Stimulated activated CD8-positive, alpha-beta memory T cell treated with anti-CD3 and anti-CD28 coated beads, Interleukin-12 subunit alpha, Interleukin-12 subunit beta, amount 100 ng/mL, for 1 hour (primary cell): ENCODE measurements at regions not wholly inside any gene's neighbourhood (a gene's known extent, or its start where the extent isn't known, plus 50 kb on each side); places are given as distances from the start of the nearest gene placed in this dataset.
"Not testable (repeated sequence)": the region's sequence is repeated elsewhere in the genome, so short reads cannot be mapped to it uniquely, and the experiment has no call there.

ENCODE experiments used
- DNase-seq: peaks from one replicate; pipeline ENCODE4 v3.0.0-alpha.2; 2020; ENCODE audit warnings: low read depth

DNA sequence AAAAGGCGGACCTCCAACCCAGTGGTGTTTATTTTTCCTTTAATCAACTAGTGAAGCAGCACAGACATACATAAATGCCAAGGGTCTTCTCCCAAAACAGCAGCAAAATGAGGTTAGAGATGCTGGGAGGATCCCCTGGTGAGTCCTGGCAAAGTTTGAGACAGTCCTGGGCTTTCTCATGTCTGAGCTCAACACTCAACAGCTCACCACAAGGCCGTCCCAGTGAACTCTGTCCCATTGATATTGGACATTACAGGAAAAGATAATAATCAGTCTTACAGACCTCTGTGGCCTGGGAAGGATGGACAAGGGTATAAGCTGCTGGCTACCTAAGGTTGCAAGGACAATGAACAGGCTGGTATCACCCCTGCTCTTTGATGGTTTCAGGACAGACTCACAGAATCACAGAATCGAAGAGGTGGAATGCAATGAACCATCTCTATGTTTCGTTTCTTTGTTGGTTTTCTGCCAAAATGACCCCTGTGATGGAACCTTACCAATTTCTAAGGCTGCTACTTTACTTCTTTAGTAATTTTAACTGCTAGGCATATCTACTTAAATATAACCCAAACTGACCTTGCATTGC is 551.8 kb downstream of the RAB28 start:
- DNase-seq = no peak

DNA sequence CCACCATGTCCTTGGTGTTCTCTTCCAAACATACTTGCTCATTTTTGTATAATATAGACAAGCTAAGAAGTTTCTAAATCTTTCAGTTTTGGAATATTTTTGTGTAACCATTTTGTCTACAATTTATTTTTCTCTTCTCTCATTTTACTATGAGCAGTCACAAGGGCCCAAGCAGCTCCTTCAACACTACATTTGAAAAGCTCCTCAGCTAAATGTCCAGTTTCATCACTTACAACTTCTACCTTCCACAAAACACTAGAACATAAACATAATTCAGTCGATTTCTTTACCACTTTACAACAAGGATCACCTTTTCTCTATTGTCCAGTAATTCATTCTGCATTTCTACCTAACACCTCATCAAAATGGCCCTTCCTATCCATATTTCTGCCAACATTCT is 554.4 kb downstream of the RAB28 start:
- no peak for DNase-seq

DNA sequence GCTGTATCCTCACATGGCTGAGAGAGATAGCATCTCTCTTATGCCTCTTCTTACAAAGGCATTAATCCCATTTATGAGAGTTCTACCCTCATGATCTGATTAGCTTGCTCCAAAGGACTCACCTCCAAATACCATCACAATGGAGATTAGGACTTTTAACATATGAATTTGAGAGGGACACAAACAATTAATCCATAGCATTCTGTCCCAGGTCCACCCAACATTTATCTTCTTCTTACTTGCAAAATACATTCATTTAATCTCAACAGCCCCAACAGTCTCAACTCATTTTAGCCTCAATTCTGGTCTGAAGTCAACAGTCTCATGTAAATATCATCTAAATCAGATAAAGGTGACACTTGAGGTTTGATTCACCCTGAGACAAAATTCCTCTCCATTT is 555.4 kb downstream of the RAB28 start:
- no peak for DNase-seq

DNA sequence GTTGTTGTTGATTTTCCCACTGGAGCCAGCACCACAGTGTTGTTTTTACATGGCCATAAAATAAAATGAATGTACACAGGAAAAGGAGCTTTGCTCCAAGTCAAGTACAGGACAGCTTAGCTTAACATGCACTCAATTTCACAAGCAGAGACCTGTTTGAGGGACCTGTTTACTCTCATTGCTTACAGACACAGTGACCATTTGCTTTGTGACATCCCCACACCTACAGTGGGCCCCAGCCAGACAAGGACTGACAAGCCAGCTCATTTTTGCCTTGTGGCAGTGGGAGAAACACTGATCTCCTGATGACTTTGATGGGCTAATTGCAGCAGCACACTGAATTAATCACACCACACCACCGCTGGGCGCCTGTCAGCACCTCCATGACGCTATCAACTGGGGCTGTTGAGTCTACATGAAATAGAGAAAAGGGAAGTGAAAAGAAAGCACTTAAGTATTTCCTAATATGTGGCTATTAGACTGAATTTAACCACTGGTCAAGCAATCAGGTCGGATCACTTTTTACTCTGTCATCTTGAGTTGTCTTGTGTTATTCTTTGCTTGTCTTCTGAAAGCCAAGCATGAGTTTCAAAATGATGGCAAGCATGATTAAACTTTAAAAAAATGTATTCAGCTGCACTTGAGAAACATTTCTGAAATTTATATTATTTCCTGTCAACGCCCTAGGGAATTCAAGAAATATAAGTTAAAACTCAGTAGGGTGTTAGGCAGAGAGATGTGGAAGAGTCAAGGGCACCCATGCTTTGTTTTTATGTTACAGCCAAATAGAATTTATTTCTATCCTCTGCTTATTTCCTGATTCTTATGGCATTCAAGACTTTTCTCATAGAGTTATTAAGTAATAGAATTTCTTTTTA is 557.7 kb downstream of the RAB28 start:
- no peak for DNase-seq

DNA sequence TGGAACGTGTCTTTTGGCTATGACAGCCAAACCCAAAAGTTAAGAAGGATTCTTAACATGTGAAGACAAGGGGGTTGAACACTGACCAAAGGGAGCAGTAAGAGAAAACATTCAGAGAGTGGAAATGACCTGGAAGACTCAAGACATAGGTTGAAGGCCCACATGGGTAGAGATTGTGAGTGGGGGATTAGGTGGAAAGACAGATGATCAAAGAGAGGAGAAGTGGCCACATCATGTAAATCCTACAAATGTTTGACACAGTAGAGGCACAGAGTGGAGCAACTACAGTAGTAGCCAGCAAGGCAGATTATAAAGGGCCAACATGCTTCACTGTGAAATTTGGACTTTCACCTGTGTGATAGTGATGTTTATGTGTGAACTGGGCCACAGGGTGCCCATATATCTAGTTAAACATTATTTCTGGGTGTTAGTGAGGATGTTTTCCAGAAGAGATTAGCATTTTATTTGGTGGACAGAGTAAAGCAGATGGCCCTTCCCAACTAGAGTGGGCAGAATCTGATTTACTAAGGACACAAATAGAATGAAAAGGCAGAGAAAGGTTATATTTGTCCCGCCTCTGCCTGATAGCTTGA is 559.3 kb downstream of the RAB28 start:
- DNase-seq = no peak

DNA sequence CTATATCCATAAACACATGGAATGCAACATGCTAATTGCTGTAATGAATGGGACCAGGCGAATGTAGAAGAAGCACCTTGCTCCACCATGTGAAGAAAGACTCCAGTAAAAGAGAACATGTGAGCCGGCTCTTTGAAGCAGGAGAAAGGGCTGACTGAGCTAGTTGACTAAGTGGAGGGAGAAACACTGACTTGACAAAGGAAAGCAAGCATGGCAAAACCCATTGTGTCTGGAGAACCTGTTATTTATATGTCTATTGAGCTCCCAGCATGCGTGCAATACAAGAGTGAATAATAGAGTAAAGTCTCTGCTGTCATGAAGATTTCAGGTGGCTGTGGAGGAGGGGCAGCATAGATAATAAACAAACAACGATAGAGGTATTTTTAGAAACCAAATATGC is 559.9 kb downstream of the RAB28 start:
- no peak for DNase-seq

DNA sequence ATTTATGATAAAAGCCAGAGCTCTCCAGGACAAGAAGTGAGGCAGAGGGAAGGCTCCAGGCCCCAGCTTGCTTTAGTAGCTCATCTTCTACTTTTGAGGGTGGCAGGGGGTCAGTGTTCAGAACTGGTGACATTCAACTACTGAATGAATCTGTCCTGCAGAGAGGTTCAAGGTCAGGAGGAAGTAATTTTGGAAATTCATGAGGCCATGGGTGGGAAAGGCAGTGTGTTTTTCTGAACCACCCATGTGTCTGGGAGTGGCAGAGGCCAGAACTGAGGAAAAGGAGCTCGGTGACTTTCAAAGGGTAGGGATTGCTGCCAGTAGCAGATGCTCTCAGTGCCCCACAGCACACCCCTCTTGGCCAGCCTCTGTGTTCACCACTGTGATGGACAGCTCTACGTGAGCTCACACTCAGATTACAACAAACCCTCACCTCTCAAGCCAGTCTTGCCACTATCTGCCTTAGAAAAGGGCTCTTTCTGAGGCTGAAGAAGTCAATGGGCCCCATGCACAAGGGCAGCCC is 571.2 kb downstream of the RAB28 start:
- DNase-seq = no peak

DNA sequence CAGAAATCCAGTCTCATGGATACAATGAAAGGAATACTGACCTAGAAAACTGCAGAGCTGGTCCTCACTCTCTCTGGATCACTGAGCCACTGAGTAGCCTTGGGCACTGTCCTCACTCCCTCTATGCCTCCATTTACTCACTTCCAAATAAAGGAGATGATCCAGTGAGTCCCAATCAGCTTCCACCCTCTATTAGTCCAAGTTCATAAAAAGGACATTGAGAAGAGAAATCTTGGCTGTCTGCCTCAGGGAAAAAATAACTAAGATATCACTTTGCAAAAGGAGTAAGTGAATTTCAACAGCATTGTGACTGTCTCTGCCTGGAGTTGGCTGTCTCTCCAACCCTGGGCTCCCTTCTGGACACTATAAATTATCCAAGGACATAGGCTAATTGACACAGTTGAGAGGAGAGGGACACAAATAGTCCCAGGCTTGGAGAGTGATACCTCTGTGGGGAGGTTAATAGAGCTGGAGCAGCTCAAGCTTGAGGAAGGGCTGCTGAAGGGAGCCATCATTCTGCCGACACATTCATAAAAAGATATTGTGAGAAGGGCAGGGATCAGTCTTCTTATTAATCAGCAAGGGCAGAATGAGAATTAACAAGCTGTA is 572.3 kb downstream of the RAB28 start:
- no peak for DNase-seq

DNA sequence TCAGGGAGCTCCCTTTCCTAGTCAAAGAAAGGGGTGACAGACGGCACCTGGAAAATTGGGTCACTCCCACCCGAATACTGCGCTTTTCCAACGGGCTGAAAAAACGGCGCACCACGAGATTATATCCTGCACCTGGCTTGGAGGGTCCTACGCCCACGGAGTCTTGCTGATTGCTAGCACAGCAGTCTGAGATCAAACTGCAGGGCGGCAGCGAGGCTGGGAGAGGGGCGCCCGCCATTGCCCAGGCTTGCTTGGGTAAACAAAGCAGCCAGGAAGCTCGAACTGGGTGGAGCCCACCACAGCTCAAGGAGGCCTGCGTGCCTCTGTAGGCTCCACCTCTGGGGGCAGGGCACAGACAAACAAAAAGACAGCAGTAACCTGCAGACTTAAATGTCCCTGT is 580.5 kb downstream of the RAB28 start:
- not testable (repeated sequence) for DNase-seq

DNA sequence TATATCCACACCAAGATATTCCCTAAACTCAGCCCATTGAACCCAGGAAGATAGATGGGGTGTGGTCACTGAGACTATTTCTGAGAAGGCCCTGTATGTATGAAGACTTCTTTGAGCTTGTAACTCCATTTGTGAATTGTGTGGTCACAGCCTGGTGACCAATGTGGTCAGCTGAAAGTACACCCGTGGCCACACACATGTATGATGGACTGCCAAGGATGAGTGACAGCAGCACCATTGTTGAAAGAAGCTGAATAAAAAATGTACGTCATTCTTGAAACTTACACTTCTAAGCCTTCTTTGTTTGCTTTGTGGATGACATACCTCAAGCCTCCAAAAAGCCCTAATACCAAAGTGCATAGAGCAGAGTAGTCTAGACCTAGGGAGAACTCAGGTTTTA is 581.4 kb downstream of the RAB28 start:
- DNase-seq = no peak

DNA sequence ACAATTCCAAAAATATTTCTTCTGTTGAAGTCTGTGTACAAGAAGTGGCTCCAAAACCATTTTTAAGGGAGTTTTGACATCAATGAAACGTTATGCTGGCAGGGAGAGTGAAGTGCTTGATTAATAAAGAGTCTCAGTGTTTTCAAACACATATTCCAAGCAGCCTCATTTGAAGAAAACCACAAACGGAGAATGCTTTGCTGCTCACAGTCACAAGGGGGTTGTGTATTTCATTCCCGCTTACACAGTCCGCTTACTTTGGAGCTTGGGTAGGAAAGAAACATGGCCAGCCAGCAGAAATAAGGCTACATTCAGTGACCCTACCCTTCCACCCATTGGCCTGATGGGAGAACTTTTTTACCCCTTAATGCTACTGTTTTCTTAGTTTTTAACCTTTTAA is 586.2 kb downstream of the RAB28 start:
- no peak for DNase-seq

DNA sequence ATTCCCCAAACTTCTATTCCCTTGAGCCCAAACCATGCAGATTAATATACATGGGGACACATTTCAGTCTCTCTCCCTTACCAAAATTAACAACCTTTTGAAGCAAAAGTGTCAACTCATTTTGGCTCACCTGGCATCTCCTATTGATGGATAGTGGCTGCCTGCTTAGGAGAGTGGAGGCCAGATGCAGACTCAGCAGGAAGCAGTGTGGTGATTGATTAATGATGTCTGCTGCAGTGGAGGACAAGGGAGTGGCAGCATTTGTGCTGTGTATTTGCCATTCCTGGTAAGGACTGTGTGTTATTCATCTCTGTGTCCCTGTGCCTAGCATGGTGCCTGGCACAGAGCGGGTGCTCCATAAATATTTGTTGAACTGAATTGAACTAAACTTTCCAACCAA is 590.1 kb downstream of the RAB28 start:
- DNase-seq = no peak

DNA sequence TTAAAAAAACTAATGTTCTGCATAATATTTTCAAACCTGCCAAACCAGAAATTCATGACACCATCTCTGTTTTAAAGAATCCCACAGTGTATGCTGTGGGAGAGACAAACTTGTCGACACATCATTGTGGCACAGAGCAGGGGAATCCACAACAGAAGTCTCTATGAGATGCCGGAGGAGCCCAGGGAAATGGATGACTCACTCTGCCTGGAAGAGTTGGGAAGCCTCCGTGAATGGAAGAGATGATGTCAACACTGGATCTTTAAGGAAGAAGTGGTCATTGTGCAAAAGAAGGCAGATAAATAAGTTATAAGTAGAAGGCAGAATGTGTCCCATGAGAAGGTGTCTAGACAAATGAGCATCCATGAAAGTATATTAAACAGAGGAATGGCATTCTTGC is 595.1 kb downstream of the RAB28 start:
- DNase-seq = no peak

DNA sequence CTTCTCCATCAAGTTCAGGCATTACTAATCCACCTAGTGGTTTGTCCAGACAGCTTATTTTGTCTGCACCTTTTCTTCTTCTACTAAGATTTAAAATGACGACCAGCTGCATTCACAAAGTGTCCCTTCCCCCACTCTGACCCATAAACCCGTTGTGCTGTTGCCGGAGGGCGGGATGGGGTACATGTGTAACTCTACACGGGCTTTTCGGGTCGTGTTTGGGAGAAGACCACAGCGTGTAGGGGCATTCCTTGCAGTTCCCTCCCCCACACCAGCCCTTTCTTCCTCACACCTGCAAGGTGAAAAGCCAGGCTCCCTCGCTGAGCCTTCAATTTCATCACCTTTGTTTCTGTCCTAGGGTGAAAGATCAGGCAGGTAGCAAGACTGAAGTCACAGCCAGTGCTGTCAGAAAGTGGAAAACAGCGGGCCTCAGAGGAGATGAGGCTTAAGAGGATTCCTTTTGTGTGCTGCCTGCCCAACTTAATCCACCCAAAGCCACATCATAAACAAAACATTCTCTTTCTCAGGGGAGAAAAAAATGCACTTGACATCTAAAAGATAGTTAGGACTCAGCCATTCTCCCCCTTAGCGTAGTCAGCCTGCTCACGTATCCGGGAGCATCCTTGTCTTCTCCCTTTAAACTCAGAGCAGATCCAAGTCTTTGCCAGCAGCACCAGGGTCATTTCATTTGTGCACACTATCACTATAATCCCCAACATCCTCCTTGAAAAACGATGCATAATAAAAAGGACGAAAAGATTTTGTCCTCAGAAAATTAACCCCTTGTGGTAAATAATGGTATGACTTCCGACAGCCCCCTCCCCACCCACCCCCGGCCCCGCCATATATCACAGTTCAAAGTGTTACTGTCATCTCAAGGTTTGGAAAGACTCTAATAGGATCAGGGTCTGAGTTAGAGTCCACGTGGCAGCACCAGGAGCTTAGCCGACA is 599.0 kb downstream of the RAB28 start:
- DNase-seq = no peak

DNA sequence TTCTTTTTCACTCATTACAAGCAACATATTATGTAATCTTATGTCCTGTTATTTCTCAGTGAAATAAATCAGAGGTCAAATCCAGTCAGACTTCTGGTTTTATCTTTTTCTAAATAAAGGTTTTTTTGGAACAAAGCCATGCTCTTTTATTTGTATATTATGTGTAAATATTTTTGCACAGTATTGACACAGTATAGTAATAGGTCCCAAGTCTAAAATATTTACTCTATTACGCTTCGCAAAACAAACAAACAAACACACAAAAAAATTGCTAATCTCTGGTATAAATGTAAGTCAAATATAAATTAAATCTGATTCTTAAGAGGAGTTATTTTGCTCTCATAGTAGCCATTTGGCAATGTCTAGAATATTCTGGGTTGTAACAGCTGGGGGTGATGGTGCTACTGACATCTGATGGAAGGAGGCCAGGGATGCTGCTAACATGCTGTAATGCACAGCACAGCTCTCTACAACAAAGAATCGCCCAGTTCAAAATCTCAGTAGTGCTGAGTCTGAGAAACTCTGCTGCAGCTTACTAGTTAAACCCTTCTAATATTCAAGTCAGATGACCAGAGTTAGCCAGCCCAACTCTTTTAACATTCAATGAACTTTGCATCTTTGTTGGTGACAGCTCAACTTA is 602.1 kb downstream of the RAB28 start:
- no peak for DNase-seq

DNA sequence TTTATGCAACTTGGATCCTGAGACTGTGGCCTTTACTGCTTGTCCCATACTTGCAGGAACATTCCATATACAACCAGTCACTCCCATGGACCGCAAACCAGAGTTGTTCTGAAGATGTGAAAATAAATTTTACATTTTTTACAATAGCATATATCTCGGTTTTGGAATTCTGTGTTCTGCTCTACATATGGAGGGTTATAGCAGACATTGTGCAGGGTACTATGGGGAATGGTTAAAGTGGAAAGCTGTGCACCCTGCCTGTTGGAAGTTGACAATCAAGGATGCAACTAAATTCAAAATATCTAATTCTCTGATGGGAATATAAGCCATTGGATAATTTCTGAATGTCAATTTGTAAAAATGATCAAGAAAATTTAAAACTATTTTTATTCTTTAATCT is 603.3 kb downstream of the RAB28 start:
- no peak for DNase-seq

DNA sequence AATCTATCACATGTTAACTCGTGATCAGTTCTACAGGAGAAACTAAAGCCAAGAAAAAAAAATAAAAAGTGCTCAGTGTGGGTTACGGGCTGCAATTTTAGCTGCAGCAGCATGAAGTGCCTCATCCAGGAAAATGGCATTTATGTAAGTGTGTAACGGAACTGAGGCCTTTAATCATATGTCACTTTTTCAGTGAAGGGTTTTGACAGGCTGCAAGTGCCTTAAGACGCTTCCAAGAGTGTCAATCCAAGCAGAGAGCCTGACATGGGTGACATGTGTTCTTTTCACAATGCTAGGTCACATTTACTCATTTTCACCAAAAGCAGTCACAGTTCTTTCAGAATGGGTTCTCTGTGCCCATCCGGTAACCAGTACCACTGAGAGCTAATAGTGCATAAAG is 604.6 kb downstream of the RAB28 start:
- no peak for DNase-seq

DNA sequence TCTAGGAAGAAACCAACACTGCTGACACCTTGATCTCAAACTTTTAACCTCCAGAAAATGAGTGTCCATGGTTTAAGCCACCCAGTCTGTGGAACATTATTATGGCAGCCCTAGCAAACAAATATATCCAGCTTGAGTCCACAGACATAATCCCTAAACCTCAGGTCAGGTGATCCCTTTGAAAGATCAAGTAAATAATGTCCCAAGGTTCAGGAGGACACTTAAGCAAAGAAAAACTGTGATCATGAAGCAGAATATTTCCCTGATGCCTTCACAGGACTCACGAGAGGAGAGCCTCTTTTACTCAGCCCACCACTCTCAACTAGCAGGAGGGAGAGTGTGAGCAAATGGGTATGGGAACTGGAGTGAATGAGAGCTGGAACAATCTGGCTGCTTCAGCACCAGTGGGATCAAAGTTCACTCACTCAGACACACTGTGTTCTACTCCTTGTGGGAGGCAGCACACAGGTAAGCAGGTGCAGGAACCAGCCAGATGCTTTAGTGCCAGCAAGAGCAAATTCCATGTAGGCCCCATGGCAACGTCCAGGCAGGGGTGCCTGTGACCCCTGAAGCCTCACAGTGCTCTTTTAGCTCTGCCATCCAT is 608.4 kb downstream of the RAB28 start:
- no peak for DNase-seq

DNA sequence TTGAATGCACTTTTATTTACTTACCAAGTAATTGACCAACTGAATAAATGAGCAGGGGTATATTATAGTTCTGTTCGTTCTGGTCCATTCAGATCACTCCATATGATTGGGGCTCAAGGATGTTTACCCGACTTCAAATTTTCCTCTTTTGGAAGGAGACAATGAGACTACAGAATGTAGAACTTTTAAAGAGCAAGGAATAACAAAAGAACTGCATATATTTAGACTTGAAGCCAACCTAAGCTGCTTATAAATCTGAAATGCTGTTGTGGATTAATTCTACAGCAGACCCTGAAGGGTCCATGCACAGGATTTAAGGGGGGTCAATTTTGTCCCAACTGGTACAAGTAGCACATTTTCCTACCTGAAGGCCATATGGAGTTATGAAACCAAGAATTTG is 610.8 kb downstream of the RAB28 start:
- no peak for DNase-seq

DNA sequence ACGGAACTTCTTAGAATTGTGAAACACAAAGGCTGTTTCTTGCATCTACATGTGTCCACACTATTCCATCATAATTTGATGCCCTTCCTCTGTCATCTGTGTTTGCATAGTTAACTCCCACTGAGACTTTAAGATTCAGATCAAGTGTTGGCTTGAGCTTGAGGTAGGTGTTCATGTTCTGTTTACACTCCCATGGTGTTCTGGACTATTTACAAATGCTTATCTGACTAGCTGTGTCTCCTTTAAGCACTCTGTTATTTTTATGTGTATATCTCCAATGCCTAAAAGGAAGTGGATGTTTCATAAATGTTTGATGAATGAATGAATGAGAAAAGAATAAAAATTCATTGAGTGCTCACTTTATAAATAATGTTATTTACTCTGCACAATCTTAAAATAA is 622.7 kb downstream of the RAB28 start:
- no peak for DNase-seq
